SJSA1 (cell line): ENCODE measurements at regions not wholly inside any gene's neighbourhood (a gene's known extent, or its start where the extent isn't known, plus 50 kb on each side); places are given as distances from the start of the nearest gene placed in this dataset.
A peak's percentile ranks its signal among the peaks of the same experiment; 100 is the strongest.

Experiments used
- DNase-seq, 2 experiments: peaks; one replicate each; pipeline ENCODE4 v3.0.0-alpha.2; 2015 to 2020; ENCODE audit warnings: low spot score in 2 of 2, low read depth in 1 of 2
- H3K27ac ChIP-seq: fragments of 250-450 bp; sonication (Bioruptor Pico); 2 replicates; pipeline ENCODE4 v1.5.1; 2020; ENCODE audit warnings: mild to moderate bottlenecking, moderate library complexity
- H3K27me3 ChIP-seq: fragments of 250-450 bp; sonication (Bioruptor Pico); replicated peaks from 2 replicates; pipeline ENCODE4 v1.5.1; 2020; ENCODE audit warnings: mild to moderate bottlenecking, moderate library complexity
- H3K36me3 ChIP-seq: fragments of 250-450 bp; sonication (Bioruptor Pico); 2 replicates; pipeline ENCODE4 v1.5.1; 2020; ENCODE audit warnings: mild to moderate bottlenecking
- H3K4me1 ChIP-seq: fragments of 250-450 bp; sonication (Bioruptor Pico); replicated peaks from 2 replicates; pipeline ENCODE4 v1.6.1; 2021; ENCODE audit warnings: mild to moderate bottlenecking
- H3K4me3 ChIP-seq: fragments of 250-450 bp; sonication (Bioruptor Pico); 2 replicates; pipeline ENCODE4 v1.5.1; 2020; ENCODE audit warnings: mild to moderate bottlenecking
- H3K9me3 ChIP-seq: fragments of 250-450 bp; sonication (Bioruptor Pico); replicated peaks from 2 replicates; pipeline ENCODE4 v1.5.1; 2020; ENCODE audit warnings: mild to moderate bottlenecking

DNA sequence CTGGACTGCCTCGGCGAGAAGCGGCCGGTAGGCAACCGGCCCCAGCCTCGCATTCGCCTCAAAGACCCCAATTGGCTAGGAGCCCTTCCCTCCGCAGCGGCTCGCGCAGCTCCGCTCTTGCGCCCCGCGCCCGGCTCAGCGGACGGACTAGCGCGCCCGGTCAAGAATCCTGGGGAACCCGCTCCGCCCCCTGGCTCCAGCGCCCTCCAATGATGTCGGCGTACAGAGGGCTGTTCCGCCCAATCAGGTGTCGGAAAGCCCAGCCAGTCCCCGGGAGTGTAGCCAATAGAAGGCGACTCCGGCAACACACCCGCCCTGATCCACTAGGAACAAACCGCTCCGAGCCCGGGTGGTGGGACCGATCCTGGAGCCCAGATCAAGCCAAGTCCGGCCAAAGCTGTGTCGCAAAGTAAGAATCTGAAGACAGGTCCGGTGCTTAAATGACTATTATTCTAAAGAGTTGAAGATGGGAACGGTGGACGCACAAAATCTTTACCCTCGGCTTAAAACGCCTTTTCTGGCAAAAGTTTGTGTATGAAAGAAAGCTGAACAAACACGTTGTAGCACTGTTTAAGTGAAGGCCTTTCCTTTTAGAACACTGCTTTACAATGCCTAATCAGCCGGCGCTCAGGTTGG is 132.2 kb downstream of the OGFRL1 start:
- Histone ChIP-seq H3K9me3 (no peaks in the 10 kb centered on the region), H3K27me3 (no peaks in the 10 kb centered on the region), H3K4me3 (peak overlapping the region; percentile 94), H3K27ac (peak overlapping the region; percentile 66), H3K36me3 (peaks cover 32% of the 10 kb centered on the region), H3K4me1 (peaks cover 17% of the 10 kb centered on the region)
- DNase-seq, result peak; percentile 93 to 96

DNA sequence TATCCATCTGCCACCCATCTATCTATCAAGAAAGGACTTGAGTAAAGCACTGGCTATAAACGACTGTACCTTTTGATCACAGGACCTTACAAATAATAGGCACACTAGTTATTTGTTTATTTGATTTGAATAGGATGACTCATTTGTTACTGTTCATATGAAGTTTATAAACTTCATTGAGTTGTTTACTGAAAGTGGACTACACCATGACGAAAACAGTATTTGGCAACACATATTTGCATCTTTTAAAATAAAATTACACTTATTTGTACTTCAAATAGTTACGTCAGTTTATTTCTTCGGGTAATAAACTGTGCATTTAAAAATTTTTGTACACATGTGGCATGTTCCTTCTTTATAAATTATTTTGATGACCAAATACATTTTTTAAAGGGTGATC is 133.0 kb downstream of the OGFRL1 start:
- Histone ChIP-seq H3K27me3 (no peaks in the 10 kb centered on the region), H3K4me1 (peaks cover 17% of the 10 kb centered on the region), H3K9me3 (no peaks in the 10 kb centered on the region), H3K36me3 (peaks cover 24% of the 10 kb centered on the region), H3K27ac (no peak overlapping the region), H3K4me3 (no peak overlapping the region)
- no peak for DNase-seq

DNA sequence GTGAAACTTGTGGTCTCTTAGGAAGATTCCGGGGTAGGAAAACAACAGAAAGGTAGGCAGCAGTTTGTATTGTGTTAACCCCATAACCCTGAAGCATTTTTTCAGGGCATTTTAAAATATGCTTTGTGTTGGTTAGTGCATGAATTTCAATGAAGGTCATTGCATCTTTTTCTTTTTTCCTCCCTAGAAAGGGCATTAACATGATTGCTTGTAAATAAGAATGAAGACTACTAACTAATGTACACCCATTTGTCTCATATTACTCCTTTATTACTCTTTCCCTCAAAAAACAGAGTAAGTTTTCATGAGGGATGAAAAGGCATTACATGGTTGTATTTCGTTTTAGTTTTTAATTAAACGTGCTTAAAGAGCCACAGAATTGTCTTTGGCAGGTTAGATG is 141.4 kb downstream of the OGFRL1 start:
- H3K9me3 ChIP-seq, result no peaks in the 10 kb centered on the region
- H3K27ac ChIP-seq, result no peak overlapping the region
- H3K36me3 ChIP-seq, result no peaks in the 10 kb centered on the region
- DNase-seq, result no peak
- H3K27me3 ChIP-seq, result peaks cover 5% of the 10 kb centered on the region; the same call in 1 of the 2 replicates
- no peaks in the 10 kb centered on the region for H3K4me1 ChIP-seq
- no peak overlapping the region for H3K4me3 ChIP-seq

DNA sequence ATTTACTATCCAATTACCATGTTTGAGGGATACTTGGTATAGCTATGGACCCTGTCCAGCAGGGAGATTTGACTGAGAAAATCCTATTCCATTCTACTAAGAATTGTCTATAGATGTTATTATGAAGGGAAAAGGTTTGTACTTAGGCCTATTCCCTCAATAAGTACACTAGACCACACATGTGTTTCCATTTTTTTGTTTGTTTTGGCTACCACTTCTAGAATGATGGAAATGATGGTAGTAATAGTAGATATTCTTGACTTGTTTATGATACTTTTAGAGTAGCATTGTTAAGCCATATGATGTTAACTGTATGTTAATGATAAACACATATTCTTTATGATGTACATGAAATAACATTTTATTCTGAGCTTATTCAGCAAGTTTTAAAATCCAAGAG is 144.8 kb downstream of the OGFRL1 start:
- Histone ChIP-seq H3K36me3 (no peaks in the 10 kb centered on the region), H3K4me3 (no peak overlapping the region)

DNA sequence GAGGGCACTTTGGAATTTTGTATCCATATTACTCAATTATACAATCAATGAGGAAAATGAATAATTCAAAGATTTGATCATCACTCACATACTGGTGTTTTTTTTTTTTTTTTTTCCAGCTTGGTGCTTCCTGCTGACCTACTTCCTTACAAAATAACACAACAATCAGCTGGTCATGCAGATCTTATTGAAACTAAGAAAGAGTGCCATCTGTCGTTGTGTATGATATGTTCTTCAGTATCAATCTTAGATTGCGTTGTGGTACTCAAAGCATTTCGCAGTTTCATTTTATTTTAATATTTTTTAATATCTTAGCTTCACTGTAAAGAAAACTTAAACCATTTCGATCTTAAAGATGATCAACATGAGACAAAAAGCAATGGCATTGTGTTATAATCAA is 155.6 kb downstream of the OGFRL1 start:
- Histone ChIP-seq H3K36me3 (no peaks in the 10 kb centered on the region), H3K4me3 (no peak overlapping the region), H3K27ac (no peak overlapping the region), H3K27me3 (no peaks in the 10 kb centered on the region), H3K4me1 (no peaks in the 10 kb centered on the region; the same call in none of the 2 replicates), H3K9me3 (no peaks in the 10 kb centered on the region)
- DNase-seq, result no peak

More for the DNA sequence above, 144.8 kb downstream of the OGFRL1 start:
- no peaks in the 10 kb centered on the region for H3K9me3 ChIP-seq
- no peak overlapping the region for H3K27ac ChIP-seq
- H3K27me3 ChIP-seq, result peaks cover 5% of the 10 kb centered on the region; the same call in 1 of the 2 replicates
- DNase-seq, result no peak
- no peaks in the 10 kb centered on the region for H3K4me1 ChIP-seq

DNA sequence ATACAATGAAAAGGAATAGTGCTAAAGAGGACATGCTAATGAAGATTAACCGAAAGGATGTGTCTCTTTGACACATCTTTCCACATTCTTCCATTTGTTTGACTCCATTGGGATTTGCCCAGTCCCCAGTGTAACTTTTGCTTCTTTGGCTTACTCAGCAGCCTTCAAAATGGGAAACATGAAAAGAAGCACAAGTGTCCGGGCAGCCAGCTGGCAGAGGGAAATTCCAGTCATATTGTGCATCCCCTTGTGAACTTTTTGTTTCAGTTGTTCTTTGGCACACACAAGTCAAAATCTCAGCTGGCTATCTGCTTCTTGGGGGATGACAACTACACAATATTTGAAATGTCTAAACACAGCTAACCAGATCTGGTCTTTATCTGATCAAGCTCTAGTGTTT is 157.4 kb downstream of the OGFRL1 start:
- no peak overlapping the region for H3K4me3 ChIP-seq
- no peak for DNase-seq
- H3K36me3 ChIP-seq, result no peaks in the 10 kb centered on the region
- no peaks in the 10 kb centered on the region for H3K9me3 ChIP-seq
- no peaks in the 10 kb centered on the region for H3K27me3 ChIP-seq
- H3K27ac ChIP-seq, result no peak overlapping the region
- no peaks in the 10 kb centered on the region; the same call in none of the 2 replicates for H3K4me1 ChIP-seq

DNA sequence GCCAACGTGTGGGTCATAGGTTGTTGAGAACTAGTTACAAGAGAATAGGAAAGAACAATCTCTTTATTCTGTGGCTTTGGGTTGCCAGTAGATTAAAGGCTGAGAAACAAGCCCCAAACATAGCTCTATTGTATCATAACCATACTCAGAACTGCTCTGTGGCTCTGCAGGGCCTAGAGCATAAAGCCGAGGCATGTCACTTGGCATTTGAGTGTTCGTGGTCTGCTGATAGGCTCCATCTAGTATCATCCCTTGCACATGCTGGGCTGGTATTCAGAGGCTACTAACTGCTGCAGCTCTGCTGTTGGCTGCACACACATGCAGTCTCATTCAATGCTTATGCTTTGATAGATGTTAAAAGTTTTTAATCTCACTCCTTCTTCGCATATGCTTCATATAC is 157.9 kb downstream of the OGFRL1 start:
- no peaks in the 10 kb centered on the region for H3K9me3 ChIP-seq
- H3K4me3 ChIP-seq, result no peak overlapping the region
- H3K27ac ChIP-seq, result no peak overlapping the region
- no peaks in the 10 kb centered on the region; the same call in none of the 2 replicates for H3K4me1 ChIP-seq
- H3K36me3 ChIP-seq, result no peaks in the 10 kb centered on the region
- H3K27me3 ChIP-seq, result no peaks in the 10 kb centered on the region
- DNase-seq, result no peak

DNA sequence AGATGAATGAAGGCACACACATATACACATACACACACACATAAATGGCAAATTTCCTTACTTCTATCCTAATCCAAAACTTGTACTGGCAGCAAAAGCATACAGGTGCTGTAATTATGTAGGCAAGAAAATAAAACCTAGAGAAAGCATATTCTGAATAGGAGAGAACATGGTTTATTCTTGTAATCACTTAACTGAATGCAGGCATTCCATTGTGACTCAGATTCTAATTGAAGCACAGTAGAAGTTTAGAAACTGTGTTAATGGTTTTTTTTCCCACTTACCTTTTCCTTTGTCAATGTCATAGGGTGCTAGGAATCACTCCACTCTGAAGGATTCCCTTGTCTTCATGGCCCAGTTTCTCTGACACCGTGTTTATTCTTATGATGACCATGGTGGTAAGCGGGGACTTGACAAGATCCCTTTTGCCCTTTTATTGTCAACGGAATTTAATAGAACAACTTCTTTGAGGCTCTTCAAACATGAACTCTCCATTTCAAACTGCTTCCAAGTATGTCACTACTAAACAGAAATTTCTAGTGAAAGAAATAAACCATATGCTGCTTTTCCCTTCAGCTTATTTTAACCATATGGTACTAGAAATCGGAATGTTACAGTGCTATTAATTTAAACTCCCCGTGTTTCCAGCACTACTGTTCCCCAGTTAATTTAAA is 164.2 kb downstream of the OGFRL1 start:
- Histone ChIP-seq H3K4me1 (no peaks in the 10 kb centered on the region), H3K27ac (no peak overlapping the region), H3K27me3 (no peaks in the 10 kb centered on the region), H3K9me3 (no peaks in the 10 kb centered on the region), H3K4me3 (no peak overlapping the region), H3K36me3 (no peaks in the 10 kb centered on the region)
- DNase-seq, result no peak

DNA sequence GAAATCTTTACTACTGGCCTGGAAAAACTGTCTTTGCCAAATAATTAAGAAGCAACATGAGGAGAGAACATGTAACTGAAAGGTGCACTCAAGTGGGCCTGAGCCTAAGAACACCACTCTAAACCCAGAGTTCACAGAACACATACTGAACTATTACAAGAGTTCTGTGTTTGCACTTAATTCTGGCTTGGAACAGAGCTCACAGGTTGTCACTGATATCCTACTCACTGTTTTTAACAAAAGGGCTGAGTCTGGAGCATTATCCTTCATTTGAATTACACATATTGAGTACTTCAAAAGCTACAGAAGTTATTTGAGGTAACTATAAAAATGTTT is 164.7 kb downstream of the OGFRL1 start:
- Histone ChIP-seq H3K4me1 (no peaks in the 10 kb centered on the region), H3K36me3 (no peaks in the 10 kb centered on the region), H3K9me3 (no peaks in the 10 kb centered on the region), H3K27ac (no peak overlapping the region), H3K27me3 (no peaks in the 10 kb centered on the region), H3K4me3 (no peak overlapping the region)
- no peak for DNase-seq

DNA sequence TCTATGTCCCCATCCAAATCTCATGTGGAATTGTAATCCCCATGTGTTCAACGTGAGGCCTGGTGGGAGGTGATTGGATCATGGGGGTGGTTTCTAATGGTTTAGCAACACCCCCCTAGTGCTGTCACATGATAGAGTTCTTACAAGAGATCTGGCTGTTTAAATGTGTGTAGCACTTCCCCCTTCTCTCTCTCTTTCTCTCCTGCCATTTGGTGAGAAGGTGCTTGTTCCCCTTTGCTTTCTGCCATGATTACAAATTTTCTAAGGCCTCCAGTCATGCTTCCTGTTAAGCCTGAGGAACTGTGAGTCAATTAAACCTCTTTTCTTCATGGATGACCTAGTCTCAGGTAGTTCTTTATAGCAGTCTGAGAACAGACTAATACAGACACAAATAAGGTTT is 165.4 kb downstream of the OGFRL1 start:
- H3K4me1 ChIP-seq, result no peaks in the 10 kb centered on the region
- no peaks in the 10 kb centered on the region for H3K9me3 ChIP-seq
- DNase-seq, result no peak
- no peak overlapping the region for H3K4me3 ChIP-seq
- H3K36me3 ChIP-seq, result no peaks in the 10 kb centered on the region
- no peak overlapping the region for H3K27ac ChIP-seq
- H3K27me3 ChIP-seq, result no peaks in the 10 kb centered on the region

DNA sequence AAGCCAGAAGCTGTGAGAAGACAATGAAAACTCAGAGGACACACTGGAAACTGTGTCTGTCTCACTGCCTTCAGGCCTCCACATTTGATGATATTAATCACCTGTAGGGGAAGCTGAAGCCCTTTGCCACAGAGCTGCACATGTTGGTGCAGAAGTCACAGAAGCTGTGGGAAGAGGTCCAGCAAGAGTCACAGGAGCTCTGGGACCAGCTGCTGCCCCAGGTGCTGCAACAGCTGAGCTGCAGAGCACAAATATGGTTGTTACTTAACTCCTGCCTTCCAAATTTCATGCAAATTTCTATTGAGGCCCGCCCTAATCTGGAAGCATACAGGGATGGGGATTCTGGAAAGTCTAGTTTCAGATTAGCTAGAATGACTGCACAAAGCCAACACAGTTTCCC is 169.3 kb downstream of the OGFRL1 start:
- DNase-seq, result no peak
- no peaks in the 10 kb centered on the region for H3K36me3 ChIP-seq
- H3K4me3 ChIP-seq, result no peak overlapping the region
- H3K9me3 ChIP-seq, result 0 out of 2 replicates have a peak, but pooled peaks cover 3% of the 10 kb centered on the region
- no peaks in the 10 kb centered on the region for H3K4me1 ChIP-seq
- H3K27me3 ChIP-seq, result no peaks in the 10 kb centered on the region
- H3K27ac ChIP-seq, result no peak overlapping the region

DNA sequence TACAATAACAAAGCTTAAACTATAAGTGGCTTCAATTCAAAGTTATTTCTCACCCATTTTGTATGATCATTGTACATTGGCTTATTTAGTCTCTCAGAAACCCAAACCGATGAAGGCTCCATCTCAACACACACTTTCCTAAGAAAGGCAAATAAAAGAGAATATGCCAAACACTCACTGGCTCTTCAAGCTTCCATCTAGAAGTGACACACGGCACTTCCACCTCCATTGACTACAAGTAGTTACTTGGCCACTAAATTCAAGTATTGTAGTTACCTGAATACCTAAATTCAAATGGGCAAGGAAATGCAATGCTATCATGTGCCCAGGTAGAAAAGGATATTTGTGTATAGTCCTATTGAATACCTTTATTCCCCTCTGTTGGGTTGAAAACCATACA is 170.6 kb downstream of the OGFRL1 start:
- 0 out of 2 replicates have a peak, but pooled peaks cover 3% of the 10 kb centered on the region for H3K9me3 ChIP-seq
- no peaks in the 10 kb centered on the region for H3K27me3 ChIP-seq
- no peaks in the 10 kb centered on the region for H3K4me1 ChIP-seq
- DNase-seq, result no peak
- H3K27ac ChIP-seq, result no peak overlapping the region
- H3K4me3 ChIP-seq, result no peak overlapping the region
- H3K36me3 ChIP-seq, result no peaks in the 10 kb centered on the region

DNA sequence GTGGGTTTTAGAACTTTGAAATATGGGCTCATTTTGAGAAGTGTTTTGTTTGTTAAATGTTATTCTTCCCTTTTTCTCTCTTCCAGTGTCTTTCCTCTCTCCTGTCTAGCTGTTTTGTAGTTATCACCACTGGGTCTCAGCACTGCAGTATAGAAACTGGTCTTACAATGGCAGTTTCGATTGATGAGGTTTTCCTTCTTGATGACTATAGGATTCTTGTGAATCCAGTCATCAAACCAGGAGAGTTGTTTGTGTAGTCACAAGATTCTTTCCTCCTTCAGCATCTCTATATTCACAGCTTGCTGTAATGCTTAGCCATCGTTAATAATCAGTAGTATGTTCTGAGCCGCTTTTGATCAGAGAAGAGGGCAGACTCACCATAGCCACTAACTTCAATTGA is 172.3 kb downstream of the OGFRL1 start:
- Histone ChIP-seq H3K4me3 (no peak overlapping the region), H3K27ac (no peak overlapping the region), H3K36me3 (no peaks in the 10 kb centered on the region), H3K4me1 (no peaks in the 10 kb centered on the region), H3K9me3 (peaks cover 7% of the 10 kb centered on the region; the same call in 1 of the 2 replicates), H3K27me3 (no peaks in the 10 kb centered on the region)
- DNase-seq, result no peak

DNA sequence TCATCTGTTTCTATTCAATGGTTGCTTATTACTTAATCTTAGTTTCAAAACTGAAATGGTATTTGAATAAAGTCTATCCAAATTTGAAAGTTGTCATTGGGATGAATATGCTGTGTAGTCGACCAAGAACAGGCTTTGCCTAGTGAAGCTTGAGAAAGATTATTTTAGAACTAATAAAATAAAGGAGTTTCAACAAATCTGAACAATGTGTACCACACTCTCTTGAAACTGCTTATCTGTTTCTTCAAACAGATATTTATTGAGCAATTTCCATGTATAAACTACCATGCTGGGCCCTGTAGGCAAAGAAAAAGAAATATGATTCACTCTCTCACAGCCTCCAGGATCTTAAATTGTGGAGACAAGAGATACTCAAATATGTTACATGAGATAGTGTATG is 174.4 kb downstream of the OGFRL1 start:
- H3K4me1 ChIP-seq, result peaks cover under 1% of the 10 kb centered on the region
- no peaks in the 10 kb centered on the region for H3K36me3 ChIP-seq
- H3K9me3 ChIP-seq, result peaks cover 10% of the 10 kb centered on the region; the same call in 1 of the 2 replicates
- no peak for DNase-seq
- no peak overlapping the region for H3K27ac ChIP-seq
- H3K4me3 ChIP-seq, result no peak overlapping the region
- no peaks in the 10 kb centered on the region for H3K27me3 ChIP-seq
